Esophagus squamous epithelium (tissue), 4 donors: ENCODE measurements at regions not wholly inside any gene's neighbourhood (a gene's known extent, or its start where the extent isn't known, plus 50 kb on each side); places are given as distances from the start of the nearest gene placed in this dataset.

Experiments used
- CTCF ChIP-seq, 6 experiments: fragments of 450-650 bp in 4 of 6; fragments of 200-600 bp in 2 of 6; sonication (generic) in 2 of 6; IDR thresholded peaks; one replicate each; pipeline ENCODE4 v1.5.1; 2016 to 2019; ENCODE audit warnings: antibody characterized with exemption in 6 of 6, mild to moderate bottlenecking in 4 of 6, moderate library complexity in 4 of 6
- POLR2A ChIP-seq, 4 donors: fragments of 450-650 bp; IDR thresholded peaks; one replicate each; pipeline ENCODE4 v1.6.1; 2017; ENCODE audit warnings: antibody characterized with exemption in 4 of 4, mild to moderate bottlenecking in 4 of 4, moderate library complexity in 3 of 4

GRCh38 chr12:88802096-88802706 is 221.9 kb upstream of the KITLG start:
- TF ChIP-seq CTCF (IDR thresholded peaks at IDR 0.05), result no peak
- no peak for TF ChIP-seq POLR2A (IDR thresholded peaks at IDR 0.05)
